GM12873 (cell line): ENCODE measurements at regions not wholly inside any gene's neighbourhood (a gene's known extent, or its start where the extent isn't known, plus 50 kb on each side); places are given as distances from the start of the nearest gene placed in this dataset.

ENCODE experiments used
- TF ChIP-seq, protein P1 (sequence below): IDR thresholded peaks from 2 replicates; pipeline ENCODE4 v1.5.1; 2012; ENCODE audit warnings: low read depth, mild to moderate bottlenecking, moderate library complexity, low read length, control low read depth; ENCODE audit not compliant: insufficient read depth; ENCODE audit errors: missing control alignments

DNA sequence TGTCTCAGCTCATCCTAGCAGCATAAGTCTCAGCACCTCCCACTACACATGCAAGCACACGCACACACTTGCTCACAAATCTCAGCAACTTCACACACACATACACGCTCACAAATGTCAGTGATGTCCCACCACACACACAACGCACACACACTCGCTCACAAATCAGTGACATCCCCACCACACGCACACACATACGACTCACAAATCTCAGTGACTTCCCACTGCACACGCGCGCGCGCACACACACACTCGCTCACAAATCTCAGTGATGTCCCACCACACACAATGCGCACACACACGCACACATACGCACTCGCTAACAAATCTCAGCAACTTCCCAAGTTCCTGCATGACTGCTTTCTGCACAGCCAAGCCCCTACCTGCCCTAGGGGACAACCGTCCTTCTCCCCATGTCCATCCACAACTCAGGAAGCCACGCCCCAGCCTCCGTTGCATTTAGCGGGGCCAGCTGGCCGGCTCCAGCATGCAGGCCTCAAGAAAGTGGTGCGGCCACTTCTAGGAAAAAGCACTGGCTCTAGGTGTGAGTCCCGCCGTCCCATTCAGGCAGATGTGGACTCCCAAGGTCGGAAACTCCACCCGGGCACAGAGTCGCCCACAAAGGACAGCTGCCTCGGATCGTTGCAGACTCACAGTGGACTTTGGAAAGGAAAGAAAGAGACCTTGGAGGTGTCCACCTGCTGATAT, 180.1 kb upstream of the SALL3 start:
- TF ChIP-seq, protein P1, sequence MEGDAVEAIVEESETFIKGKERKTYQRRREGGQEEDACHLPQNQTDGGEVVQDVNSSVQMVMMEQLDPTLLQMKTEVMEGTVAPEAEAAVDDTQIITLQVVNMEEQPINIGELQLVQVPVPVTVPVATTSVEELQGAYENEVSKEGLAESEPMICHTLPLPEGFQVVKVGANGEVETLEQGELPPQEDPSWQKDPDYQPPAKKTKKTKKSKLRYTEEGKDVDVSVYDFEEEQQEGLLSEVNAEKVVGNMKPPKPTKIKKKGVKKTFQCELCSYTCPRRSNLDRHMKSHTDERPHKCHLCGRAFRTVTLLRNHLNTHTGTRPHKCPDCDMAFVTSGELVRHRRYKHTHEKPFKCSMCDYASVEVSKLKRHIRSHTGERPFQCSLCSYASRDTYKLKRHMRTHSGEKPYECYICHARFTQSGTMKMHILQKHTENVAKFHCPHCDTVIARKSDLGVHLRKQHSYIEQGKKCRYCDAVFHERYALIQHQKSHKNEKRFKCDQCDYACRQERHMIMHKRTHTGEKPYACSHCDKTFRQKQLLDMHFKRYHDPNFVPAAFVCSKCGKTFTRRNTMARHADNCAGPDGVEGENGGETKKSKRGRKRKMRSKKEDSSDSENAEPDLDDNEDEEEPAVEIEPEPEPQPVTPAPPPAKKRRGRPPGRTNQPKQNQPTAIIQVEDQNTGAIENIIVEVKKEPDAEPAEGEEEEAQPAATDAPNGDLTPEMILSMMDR, result no peak

DNA sequence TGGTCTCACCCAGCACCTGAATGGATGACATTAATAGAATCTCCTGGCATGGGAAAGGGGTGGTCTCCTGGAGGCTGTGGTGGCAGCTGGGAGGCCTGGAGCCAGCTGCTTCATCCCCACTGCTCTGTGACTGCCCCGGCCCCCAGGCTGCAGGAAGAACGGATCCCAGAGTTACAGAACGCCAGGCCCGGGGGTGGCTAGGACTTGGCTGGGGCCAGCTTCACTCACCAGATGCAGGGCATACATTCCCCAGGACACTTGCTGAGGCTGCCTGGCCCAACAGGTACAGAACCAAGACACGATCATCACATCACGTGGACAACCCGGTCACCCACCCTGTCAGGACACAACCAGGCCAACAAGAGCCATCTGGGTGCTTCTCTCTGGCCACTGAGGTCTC, 178.6 kb upstream of the SALL3 start:
- TF ChIP-seq, protein P1, result no peak

DNA sequence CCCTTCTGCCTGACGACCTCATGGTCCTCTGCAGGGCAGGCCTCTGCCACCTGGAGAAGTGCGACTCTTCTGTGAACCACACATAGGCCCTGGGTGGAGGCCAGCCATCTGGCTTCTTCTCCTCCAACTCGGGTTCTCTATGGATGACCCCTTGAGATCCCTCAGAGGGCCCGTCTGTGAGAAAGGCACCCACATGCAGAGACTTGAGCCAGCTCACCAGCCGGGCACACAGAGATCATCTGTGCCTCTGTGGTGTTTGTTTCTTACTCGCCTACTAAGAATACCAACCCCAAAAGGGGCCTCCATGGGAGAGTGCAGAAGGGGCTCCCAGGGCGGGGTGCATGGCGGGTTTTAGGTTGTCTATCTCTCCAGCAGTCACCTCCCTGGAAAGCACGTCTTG, 176.5 kb upstream of the SALL3 start:
- TF ChIP-seq, protein P1, result no peak

DNA sequence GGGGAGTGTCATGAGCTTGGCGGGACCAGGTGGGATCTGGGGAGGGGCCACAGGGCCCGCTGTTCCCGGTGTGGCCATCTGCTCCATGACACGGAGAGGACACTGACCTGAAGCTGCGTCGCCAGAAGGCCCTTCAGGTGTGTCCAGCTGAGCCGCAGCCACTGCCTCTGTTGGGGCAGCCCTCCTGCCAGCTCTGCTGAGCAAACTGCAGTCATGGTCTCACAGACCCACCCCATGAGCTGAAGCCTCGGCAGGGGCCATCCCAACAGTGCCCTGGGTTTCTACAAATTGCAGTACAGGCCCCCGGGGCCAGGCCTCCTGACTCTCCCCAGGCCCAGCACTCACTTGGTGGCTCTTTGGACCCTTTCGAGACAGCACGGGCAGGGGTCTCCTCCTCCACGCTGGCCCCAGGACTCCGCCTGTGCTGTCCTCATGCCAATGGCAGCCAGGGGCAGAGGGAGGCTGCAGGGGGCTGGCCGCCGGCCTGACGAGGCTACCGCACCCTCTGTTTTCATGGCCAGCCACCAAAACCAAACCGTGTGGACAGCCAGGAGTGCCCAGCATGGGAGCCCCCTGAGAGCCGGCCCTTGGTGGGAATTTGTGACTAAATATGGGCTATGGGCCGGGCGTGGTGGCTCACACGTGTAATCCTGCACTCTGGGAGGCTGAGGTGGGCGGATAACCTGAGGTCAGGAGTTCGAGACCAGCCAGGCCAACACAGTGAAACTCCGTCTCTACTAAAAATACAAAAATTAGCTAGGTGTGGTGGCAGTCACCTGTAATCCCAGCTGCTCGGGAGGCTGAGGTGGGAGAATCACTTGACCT, 175.2 kb upstream of the SALL3 start:
- TF ChIP-seq, protein P1, result no peak

DNA sequence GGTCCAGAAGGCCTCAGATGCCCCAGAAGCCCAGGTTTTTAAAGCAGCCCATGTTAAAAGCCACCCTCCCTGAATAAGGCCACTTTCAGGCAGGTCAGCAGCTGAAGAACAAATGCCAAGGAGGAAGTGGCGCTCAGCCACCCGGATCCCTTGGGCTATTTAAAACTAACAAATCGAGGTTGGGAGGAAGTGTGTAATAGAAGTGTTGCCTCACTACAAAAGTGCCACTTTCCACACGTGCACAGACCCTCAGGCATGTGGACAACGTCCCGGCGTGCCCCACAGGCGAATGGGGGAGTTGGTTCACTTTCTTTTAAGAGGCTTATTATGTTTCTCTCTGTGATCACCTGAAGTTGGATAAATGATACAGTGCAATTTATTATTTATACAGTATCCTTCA, 173.8 kb upstream of the SALL3 start:
- TF ChIP-seq, protein P1, result no peak

DNA sequence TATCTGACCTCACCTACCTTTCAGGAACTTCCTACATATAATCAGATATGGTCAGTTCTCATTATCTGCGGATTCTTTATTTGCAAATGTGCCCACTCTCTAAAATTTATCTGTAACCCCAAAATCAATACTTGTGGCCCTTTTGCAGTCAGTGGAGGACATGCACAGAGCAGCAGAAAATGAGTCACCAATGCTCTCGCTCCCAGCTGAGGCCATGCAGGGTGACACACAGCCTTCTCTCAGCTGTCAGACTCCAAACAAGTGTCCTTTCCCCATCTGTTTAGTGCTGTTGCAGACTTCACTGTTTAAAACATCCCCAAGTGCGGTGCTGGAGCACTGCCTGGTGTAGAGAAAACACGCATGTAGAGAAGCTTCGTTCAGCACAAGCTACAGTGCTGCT, 171.9 kb upstream of the SALL3 start:
- TF ChIP-seq, protein P1, result no peak

DNA sequence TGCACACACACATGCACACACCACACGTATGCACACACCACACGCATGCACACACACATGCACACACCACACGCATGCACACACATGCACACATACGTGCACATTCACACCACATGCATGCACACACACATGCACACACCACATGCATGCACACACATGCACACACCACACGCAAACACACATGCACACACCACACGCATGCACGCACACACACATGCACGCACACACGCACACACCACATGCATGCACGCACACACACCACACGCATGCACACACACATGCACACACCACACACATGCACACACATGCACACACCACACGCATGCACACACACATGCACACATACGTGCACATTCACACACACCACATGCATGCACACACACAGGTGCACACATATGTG, 169.8 kb upstream of the SALL3 start:
- TF ChIP-seq, protein P1, result no peak
